Right lobe of liver (tissue), 4 donors: ENCODE measurements at regions not wholly inside any gene's neighbourhood (a gene's known extent, or its start where the extent isn't known, plus 50 kb on each side); places are given as distances from the start of the nearest gene placed in this dataset.

Experiments
- CTCF ChIP-seq, 4 donors: fragments of 200-600 bp in 3 of 4; fragments of 450-650 bp in 1 of 4; IDR thresholded peaks; one replicate each; pipeline versions ENCODE4 v1.5.1 to v1.8.0; 2016 to 2022; ENCODE audit warnings: antibody characterized with exemption in 4 of 4, mild to moderate bottlenecking in 2 of 4
- POLR2A ChIP-seq: fragments of 450-650 bp; IDR thresholded peaks from one replicate; pipeline ENCODE4 v1.6.1; 2017; ENCODE audit warnings: antibody characterized with exemption, mild to moderate bottlenecking
- donor health status: DM: no; HTN: no; CAD: no.
- donor health status: DM: no; HTN: no; CAD: no.
- donor health status: DM: no; HTN: yes; CAD: no.

- TF ChIP-seq CTCF (IDR thresholded peaks at IDR 0.05), result no peak
- no peak for TF ChIP-seq POLR2A
Measured at GRCh38 chr5:33341351-33341750, 99.4 kb upstream of the TARS1 start.
